NT2/D1 (cell line): ENCODE measurements at regions not wholly inside any gene's neighbourhood (a gene's known extent, or its start where the extent isn't known, plus 50 kb on each side); places are given as distances from the start of the nearest gene placed in this dataset.

Experiments used
- DNase-seq: peaks from one replicate; pipeline ENCODE4 v3.0.0-alpha.2; 2011; ENCODE audit warnings: low read depth, low spot score
- H3K27me3 ChIP-seq: 2 replicates; pipeline ENCODE4 v1.6.0; 2011; ENCODE audit warnings: mild to moderate bottlenecking; ENCODE audit not compliant: insufficient read length, insufficient read depth
- H3K36me3 ChIP-seq: 2 replicates; pipeline ENCODE4 v1.6.1; 2011; ENCODE audit warnings: mild to moderate bottlenecking, low read length, mixed read lengths; ENCODE audit not compliant: insufficient read depth, insufficient read length
- H3K4me1 ChIP-seq: 2 replicates; pipeline ENCODE4 v1.5.1; 2011; ENCODE audit not compliant: insufficient read depth, insufficient read length
- H3K4me3 ChIP-seq: 2 replicates; pipeline ENCODE4 v1.5.1; 2011; ENCODE audit warnings: low read depth; ENCODE audit not compliant: insufficient read length
- H3K9ac ChIP-seq: 2 replicates; pipeline ENCODE4 v1.6.0; 2011; ENCODE audit warnings: low read depth; ENCODE audit not compliant: insufficient read length
- H3K9me3 ChIP-seq: 2 replicates; pipeline ENCODE4 v1.5.1; 2011; ENCODE audit warnings: mild to moderate bottlenecking, low read length; ENCODE audit not compliant: insufficient read depth
- SUZ12 ChIP-seq: IDR thresholded peaks from 2 replicates; pipeline ENCODE4 v1.6.1; 2011; ENCODE audit not compliant: insufficient read length, insufficient read depth; ENCODE audit errors: extremely low read depth
- YY1 ChIP-seq: IDR thresholded peaks from 2 replicates; pipeline ENCODE4 v1.6.1; 2011; ENCODE audit not compliant: insufficient read length, insufficient read depth
- ZNF274 ChIP-seq: IDR thresholded peaks from 2 replicates; pipeline ENCODE4 v1.6.1; 2011; ENCODE audit warnings: mild to moderate bottlenecking, low read depth, low read length

DNA sequence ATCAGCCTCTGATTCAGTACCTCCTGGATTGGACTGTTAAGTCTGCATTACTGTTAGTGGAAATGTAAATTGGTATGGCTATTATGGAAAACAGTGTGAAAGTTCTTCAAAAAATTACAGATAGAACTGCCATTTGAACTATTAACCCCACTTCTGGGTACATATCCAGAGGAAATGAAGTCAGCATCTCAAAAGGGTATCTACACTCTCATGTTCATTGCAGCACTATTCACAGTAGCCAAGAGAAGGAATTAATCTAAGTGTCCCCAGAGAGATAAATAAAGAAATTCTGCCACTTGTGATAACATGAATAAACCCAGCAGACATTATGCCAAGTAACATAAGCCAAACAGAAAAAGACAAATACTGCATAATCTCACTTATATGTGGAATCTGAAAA is 676.0 kb downstream of the PLA2G4A start:
- H3K9me3 ChIP-seq = no peaks in the 10 kb centered on the region
- H3K4me1 ChIP-seq = no peaks in the 10 kb centered on the region
- no peaks in the 10 kb centered on the region for H3K36me3 ChIP-seq
- no peaks in the 10 kb centered on the region for H3K27me3 ChIP-seq
- H3K4me3 ChIP-seq = no peak overlapping the region
- H3K9ac ChIP-seq = no peak overlapping the region
- no peak for DNase-seq
- TF ChIP-seq ZNF274 (no peak), SUZ12 (no peak), YY1 (no peak)

DNA sequence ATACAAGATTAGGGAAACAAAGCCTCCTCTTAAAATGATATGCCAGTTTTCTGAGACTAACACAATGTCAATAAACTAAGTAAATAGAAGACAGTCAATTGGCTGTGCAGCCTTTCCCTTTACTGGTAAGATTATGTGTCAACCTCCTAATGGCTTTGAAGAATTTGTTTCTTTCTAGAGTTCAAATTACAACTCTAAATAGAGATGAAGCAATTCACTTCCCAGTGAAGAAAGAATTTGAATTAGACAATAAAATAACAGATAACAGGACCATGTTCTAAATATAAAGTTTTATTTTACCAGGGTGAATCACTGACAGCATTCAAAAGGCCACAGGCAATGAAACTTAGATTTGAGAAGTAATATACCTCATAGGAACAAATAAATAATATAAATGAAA is 680.3 kb downstream of the PLA2G4A start:
- no peaks in the 10 kb centered on the region for H3K9me3 ChIP-seq
- no peak overlapping the region for H3K9ac ChIP-seq
- H3K4me3 ChIP-seq = no peak overlapping the region
- no peaks in the 10 kb centered on the region for H3K4me1 ChIP-seq
- H3K27me3 ChIP-seq = no peaks in the 10 kb centered on the region
- TF ChIP-seq SUZ12 = no peak
- TF ChIP-seq YY1 = no peak
- TF ChIP-seq ZNF274 = no peak
- no peaks in the 10 kb centered on the region for H3K36me3 ChIP-seq
- DNase-seq = no peak

DNA sequence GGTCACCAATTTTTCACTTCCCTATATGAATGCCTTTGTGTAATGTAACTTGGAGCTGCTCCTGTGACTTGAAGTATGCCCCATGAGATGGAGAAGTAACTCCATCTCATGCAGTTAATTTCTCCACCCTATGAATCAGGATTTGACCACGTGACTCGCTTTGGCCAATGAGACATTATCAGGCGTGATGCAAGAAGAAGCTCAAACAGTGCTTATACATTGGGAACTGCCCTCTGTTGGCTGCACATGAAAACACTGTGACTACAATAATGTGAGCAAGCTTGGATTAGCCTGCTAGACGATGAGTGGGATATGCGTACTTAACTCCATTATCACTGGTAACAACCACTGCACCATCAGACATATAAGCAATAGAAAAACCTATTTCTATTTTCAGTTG is 684.4 kb downstream of the PLA2G4A start:
- no peak for DNase-seq
- no peak overlapping the region for H3K9ac ChIP-seq
- no peaks in the 10 kb centered on the region for H3K36me3 ChIP-seq
- no peaks in the 10 kb centered on the region for H3K27me3 ChIP-seq
- no peak overlapping the region for H3K4me3 ChIP-seq
- H3K4me1 ChIP-seq = no peaks in the 10 kb centered on the region
- no peaks in the 10 kb centered on the region for H3K9me3 ChIP-seq
- no peak for TF ChIP-seq ZNF274
- no peak for TF ChIP-seq YY1
- TF ChIP-seq SUZ12 = no peak

DNA sequence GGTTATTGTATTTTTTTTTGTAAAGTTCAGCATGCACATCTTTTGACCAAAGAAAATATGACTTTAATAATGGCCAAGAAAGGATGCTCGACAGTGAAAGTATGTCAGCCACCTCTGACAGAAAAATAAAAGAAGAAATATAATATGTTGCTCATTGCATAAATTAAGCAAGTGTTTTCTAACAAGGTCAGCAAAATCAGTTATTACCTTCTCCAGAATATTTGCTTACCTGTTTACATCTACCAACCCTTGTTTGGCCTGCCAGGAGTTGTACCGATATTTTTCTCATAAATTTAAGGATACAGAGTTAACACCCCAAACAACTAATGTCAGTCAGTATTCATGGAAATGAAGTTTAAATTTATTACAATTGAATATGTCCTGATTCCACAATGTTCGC is 685.4 kb downstream of the PLA2G4A start:
- TF ChIP-seq ZNF274 (no peak), YY1 (no peak), SUZ12 (no peak)
- no peak overlapping the region for H3K4me3 ChIP-seq
- no peaks in the 10 kb centered on the region for H3K9me3 ChIP-seq
- H3K9ac ChIP-seq = no peak overlapping the region
- no peaks in the 10 kb centered on the region for H3K27me3 ChIP-seq
- no peaks in the 10 kb centered on the region for H3K36me3 ChIP-seq
- H3K4me1 ChIP-seq = no peaks in the 10 kb centered on the region
- no peak for DNase-seq

DNA sequence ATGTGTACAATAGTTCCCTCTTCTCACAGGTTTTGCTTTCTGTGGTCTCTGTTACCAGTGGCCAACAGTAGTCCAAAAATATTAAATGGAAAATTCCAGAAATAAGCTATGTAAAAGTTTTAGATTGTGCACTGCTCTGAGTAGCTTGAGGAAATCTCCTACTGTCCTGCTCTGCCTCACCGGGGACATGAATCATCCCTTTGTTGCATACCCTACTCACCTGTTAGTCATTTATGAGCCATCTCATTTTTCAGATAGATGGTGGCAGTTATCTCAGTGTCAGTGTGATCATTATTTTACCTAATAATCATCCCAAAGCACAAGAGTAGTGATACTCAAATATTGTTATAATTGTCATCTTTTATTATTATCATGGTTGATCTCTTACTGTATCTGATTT is 688.1 kb downstream of the PLA2G4A start:
- H3K36me3 ChIP-seq = no peaks in the 10 kb centered on the region
- H3K9ac ChIP-seq = no peak overlapping the region
- no peak for DNase-seq
- TF ChIP-seq ZNF274 (no peak), SUZ12 (no peak), YY1 (no peak)
- no peaks in the 10 kb centered on the region for H3K9me3 ChIP-seq
- no peak overlapping the region for H3K4me3 ChIP-seq
- no peaks in the 10 kb centered on the region for H3K4me1 ChIP-seq
- no peaks in the 10 kb centered on the region for H3K27me3 ChIP-seq

DNA sequence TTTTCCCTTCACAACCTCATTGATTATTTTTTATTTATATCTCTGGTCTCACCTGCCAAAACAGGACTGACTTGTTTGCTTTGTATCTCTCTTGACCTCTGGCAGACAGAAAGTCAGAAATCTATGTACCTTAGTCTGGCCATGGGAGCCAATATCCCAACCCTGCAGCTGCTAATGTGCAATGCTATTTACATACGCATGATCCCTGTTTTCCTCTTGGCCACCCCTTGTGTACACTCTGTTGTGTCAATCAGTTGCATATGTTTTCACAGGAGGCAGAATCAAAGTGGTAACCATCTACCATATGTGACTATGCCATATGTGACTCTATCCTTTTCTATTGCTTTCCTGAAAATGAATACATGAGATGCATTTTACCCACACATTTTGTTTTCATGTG is 688.8 kb downstream of the PLA2G4A start:
- no peak for DNase-seq
- H3K4me3 ChIP-seq = no peak overlapping the region
- no peak overlapping the region for H3K9ac ChIP-seq
- no peaks in the 10 kb centered on the region for H3K4me1 ChIP-seq
- TF ChIP-seq ZNF274 (no peak), SUZ12 (no peak), YY1 (no peak)
- H3K36me3 ChIP-seq = no peaks in the 10 kb centered on the region
- no peaks in the 10 kb centered on the region for H3K9me3 ChIP-seq
- H3K27me3 ChIP-seq = no peaks in the 10 kb centered on the region

DNA sequence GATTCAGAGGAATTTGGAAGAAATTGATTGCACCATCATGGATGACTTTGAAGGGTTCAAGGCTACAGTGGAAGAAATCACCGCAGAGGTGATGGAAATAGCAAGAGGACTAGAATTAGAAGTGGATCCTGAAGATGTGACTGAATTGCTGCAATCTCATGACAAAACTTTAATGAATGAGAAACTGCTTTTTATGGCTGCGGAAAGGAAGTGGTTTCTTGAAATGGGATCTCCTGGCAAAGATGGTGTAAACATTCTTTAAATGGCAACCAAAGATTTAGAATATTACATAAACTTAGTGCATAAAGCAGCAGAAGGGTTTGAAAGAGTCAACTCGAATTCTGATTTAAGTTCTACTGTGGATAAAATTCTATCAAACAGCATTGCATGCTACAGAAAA is 698.6 kb downstream of the PLA2G4A start:
- no peak for DNase-seq
- Histone ChIP-seq H3K36me3 (no peaks in the 10 kb centered on the region), H3K4me3 (no peak overlapping the region), H3K9me3 (no peaks in the 10 kb centered on the region), H3K27me3 (no peaks in the 10 kb centered on the region), H3K4me1 (no peaks in the 10 kb centered on the region), H3K9ac (no peak overlapping the region)
- TF ChIP-seq ZNF274 (no peak), YY1 (no peak), SUZ12 (no peak)

DNA sequence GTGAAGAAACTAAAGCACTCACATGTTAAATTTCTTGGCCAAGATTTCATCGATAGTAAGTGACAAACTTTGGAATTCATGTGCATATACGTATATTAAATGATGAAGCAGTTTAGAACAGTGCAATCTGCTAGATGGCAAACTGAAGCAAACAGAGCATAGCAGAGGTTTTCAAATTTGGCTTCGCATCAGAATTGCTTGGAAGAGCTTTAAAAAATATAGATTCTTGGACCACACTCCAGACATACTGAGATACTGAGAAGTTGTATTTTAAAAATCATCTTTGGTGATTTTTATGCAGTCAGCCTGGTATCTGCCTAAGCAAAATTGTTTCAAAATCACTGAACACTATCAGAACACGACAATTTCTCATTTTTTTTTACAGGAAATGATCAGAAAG is 709.2 kb downstream of the PLA2G4A start:
- Histone ChIP-seq H3K4me3 (no peak overlapping the region), H3K36me3 (no peaks in the 10 kb centered on the region), H3K9ac (no peak overlapping the region), H3K9me3 (no peaks in the 10 kb centered on the region), H3K27me3 (no peaks in the 10 kb centered on the region), H3K4me1 (no peaks in the 10 kb centered on the region)
- no peak for TF ChIP-seq YY1
- DNase-seq = no peak
